Stimulated activated CD4-positive, alpha-beta T cell treated with anti-CD3 and anti-CD28 coated beads, Interleukin-12 subunit alpha, Interleukin-12 subunit beta, amount 100 ng/mL, for 48 hours (primary cell): ENCODE measurements at regions not wholly inside any gene's neighbourhood (a gene's known extent, or its start where the extent isn't known, plus 50 kb on each side); places are given as distances from the start of the nearest gene placed in this dataset.
"Not testable (repeated sequence)": the region's sequence is repeated elsewhere in the genome, so short reads cannot be mapped to it uniquely, and the experiment has no call there.

Source experiments
- DNase-seq, 3 donors: peaks; one replicate each; pipeline ENCODE4 v3.0.0-alpha.2; 2020; ENCODE audit warnings: low read depth in 2 of 3, low spot score in 1 of 3

DNA sequence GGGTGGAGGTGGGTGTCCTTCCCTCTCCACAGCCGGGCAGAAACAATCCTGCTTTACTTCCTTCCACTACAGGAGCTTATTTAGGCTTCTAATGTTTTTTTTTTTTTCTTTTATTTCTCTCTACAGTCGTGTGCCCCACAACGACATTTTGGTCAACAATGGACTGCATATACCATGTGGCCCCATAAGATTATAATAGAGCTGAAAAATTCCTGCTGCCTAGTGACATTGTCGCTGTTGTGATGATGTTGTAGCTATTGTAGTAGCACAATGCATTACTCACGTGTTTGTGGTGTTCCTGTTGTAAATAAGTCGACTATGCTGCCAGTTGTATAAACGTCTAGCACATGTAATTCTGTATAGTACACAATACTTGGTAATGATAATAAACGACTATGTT is 153.7 kb downstream of the IL20RB start:
- no peak for DNase-seq

DNA sequence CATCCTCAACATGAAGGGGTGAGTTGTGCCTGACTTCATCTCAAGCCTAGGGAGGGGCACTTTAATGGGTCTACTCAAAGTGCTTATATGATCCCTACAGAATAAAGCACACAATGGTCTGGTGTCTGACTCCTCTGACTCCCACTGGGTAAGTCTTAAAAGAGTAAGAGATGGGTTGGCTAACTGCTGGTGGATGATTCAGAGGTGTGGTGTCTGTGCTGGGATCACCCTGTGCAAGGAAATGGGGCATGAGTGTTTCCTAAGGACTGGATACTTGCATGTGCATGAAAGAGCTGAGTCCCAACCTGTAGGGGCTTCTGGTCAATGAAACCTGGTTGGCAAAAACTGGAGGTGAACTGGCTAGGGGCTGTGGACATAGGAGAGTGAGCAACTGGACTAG is 158.8 kb downstream of the IL20RB start:
- no peak for DNase-seq

DNA sequence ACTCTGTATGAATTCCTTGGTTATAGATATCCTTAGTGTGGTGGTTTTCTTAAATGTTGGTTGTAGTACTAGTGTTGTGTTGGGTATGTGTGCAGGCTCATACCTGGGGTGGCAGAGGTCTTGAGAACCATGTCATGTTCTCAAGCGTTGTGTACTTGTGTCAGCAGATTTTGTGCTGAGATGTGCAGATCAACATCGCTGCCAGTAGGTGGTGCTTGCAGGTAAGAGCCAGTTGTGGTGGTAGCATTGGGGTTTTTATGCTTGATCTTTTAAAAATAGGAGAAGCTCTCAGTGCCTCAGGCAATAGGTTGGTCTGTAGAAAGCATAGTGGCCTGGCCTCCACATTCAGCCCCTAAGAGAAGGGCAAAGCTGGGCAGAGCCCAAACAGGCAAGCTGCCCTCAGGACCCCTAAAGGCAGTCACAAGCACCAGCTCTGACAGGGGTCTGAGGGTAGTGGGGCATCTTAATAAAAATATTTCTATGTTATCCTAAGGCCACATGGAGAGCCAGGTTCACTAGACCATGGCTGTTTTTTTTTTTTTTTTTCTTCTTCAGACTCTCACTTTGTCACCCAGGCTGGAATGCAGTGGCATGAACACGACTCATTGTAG is 164.0 kb downstream of the IL20RB start:
- peak in 1 of 3 donors; percentile 14 for DNase-seq

DNA sequence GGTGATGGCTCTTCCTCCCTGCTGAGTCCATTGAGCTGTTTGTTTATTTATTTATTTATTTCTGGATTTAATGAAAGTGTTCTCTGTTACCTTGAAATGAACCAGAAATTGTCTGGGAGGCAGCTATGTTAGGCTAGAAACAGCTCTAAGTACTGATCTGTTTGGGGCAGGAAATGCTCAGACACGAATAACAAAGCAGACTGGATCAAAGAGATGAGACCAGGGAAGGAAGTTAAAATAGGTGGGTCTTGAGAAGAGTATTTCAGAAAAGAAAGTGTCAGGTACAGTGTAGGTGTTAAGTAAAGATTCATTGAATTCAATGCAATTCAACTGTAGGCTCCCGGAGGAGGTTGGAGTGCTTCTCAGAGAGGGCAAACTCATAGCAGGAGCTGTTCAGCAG is 173.3 kb downstream of the IL20RB start:
- no peak for DNase-seq

DNA sequence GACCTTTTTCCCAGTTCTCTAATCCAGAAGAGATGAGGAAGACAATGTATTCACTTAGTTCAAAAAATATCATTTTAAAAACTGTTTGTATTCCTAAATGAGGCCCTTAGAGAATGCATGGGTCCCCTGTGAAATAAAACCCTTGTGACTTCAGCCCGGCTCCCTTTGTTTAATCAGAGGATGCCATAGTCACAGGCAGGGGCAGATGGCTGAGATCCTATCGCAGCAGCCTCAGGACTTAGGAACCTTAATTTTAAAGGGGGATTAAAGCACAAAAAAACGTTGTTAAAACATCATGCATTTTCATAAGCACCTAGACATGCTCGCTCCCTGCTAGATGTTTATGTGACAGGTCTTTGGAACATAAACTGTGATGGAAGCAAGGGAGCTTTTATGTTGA is 176.6 kb downstream of the IL20RB start:
- DNase-seq, result no peak

DNA sequence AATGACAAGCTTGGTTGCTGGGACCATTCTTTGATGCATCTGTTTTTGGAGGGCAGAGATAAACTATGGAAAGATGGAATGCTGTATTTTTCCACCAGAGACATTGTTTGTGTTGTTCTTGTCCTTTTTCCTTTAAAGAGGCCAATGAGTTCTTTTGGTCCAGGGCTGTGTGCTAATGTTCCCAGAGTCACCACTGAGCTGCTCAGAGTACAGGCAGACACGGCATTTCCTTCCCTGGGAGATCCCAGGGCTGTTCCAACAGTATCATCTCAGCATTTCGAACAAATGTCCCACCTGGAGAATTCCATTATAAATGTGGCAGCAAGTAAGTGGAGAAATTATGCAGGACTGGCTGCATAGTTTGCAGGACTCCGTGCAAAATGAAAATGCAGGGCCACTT is 190.6 kb downstream of the IL20RB start:
- no peak for DNase-seq

- DNase-seq, result no peak
These were observed 191.1 kb downstream of the IL20RB start for GRCh38 chr3:137148917-137149316.

GRCh38 chr3:137150825-137151224 is 193.0 kb downstream of the IL20RB start:
- no peak for DNase-seq

- DNase-seq, result not testable (repeated sequence)
These were observed 195.3 kb downstream of the IL20RB start for GRCh38 chr3:137153046-137153445.

DNA sequence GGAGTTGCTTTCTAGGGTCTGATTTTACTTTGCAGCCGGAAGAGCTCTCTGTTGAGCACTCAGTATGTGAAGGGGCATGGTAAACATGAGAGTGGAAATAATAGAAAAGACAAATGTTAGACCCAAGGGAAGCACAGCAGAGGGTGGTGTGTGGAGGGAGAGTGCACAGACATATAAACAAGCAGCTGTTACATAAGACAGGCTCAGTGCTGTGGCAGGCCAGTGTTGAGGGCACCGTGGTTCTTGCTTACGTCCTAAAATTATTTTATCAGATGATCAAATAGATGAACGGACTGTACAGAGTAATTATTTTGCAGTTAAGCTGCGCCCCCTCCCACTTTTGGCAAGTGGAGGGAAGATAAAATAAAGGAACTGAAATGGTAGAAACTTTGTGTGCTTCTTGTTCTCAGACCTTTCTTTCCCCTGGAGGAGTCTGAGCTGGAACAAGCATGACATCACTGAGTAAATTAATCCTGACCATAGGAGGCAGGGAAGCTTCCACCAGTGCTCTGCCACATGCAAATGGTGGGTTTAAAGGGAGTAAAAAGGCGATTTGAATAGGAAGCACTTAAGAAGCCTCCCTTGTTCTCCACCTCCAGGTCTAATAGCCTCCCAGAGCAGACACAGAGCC is 205.6 kb downstream of the IL20RB start:
- no peak for DNase-seq

- no peak for DNase-seq
These were observed 206.2 kb downstream of the IL20RB start for GRCh38 chr3:137163958-137164357.

DNA sequence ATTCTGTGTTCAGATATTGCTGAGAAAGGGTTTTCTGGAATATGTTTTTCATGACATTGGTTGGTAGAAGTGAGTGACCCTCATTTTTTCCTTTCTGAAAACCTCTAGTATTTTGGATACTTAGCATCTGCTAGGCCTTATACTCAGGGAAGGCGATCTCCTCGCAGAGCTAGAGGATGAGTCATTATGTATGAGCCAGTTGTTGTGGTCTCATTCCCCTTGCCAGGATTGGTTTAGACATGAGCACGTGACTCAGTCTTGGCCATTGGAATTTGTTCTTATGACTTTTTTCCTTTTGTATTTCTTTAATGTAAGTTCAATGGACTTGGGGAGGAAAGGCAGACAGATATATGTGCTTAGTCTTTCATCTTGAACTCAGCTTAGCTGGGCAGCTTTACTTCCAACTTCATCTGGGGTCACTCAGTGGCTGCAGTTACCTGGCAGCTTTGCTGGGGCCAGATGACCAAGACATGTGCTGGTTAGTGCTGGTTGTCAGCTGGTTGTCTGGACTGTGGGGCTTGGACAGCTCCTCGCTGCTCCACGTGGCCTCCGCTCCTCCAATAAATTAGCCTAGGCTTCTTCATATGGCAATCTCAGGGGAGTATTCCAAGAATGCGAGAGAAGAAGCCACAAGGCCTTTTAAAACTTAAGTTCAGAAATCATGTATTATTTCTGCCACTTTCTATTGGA is 207.5 kb downstream of the IL20RB start:
- no peak for DNase-seq

- DNase-seq, result no peak
These were observed 214.2 kb downstream of the IL20RB start for GRCh38 chr3:137171834-137172603.

DNA sequence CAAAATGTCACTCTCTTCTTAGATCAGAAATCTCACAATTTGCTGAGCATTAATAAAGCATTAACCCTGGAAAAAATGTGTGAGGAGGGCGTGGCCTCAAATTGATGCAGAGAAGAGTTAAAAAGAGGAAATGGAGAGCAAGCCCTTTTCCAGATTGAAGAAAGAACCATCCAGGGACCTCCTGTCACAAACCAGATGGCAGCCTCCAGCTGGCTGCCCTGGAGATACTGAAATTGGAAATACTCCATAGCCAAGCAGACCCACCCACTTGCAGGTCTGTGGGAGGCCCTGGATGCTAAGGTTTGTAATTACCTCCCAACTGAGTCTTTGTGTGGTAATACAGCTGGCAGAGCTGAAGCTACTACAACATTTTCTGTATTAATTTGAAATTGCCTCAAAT is 214.9 kb downstream of the IL20RB start:
- DNase-seq, result no peak

- DNase-seq, result no peak
These were observed 216.7 kb downstream of the IL20RB start for GRCh38 chr3:137174514-137174913.

GRCh38 chr3:137180220-137180619 is 222.4 kb downstream of the IL20RB start:
- no peak for DNase-seq

DNA sequence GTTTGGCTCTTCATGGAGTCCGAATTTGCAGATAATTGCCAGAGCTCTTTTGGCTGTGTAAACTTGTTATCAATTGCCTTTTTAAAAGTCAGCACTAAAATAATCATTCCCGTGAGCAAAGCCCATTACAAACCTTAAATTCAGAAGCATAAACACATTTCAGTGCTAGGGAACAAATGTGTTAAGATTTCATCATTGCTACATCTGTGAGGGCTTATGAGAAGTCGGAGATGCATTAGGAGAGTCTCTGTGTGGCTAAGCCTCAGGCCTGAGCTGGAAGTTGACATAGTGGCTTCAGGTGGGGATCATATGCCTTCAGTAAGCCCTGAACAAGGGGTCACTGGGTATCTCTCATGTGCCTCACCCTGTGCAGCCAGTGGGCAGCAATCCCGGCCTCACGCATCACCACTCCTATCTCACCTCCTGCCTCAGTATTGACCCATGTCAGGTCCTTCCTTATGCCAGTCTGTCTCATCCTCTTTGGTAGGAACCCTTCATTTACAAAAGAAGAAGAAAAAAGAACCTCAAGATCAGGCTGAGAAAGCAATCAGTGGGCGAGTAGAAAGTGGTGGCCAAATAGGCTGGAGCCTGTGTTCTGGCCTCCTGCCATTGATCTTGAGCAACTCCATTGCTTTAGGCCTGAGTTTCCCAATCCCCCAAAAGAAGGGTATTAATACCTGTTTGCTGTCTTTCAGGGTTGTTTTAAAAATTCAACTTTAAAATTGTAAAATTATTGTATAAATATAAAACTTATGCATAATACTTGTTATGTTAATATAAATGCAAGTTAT is 233.5 kb downstream of the IL20RB start:
- no peak for DNase-seq

- no peak for DNase-seq
These were observed 234.2 kb downstream of the IL20RB start for GRCh38 chr3:137191951-137192350.

GRCh38 chr3:137194301-137194700 is 236.5 kb downstream of the IL20RB start:
- DNase-seq, result no peak

DNA sequence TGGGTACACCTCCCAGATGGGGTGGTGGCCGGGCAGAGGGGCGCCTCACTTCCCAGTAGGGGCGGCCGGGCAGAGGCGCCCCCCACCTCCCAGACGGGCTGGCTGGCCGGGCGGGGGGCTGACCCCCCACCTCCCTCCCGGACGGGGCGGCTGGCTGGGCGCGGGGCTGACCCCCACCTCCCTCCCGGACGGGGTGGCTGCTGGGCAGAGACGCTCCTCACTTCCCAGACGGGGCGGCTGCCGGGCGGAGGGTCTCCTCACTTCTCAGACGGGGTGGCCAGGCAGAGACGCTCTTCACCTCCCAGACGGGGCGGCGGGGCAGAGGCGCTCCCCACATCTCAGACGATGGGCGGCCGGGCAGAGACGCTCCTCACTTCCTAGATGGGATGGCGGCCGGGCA is 240.6 kb downstream of the IL20RB start:
- not testable (repeated sequence) for DNase-seq

- DNase-seq, result no peak
These were observed 241.9 kb downstream of the IL20RB start for GRCh38 chr3:137199678-137200077.
